ENCODE measurements at regions not wholly inside any gene's neighbourhood (a gene's known extent, or its start where the extent isn't known, plus 50 kb on each side); places are given as distances from the start of the nearest gene placed in this dataset.

- WGBS = 7% methylated on average over 2 of the region's 2 CpGs
- Histone ChIP-seq H3K36me3 (no peaks in the 10 kb centered on the region), H3K27me3 (peaks cover 0 to 6% (median 0%) of the 10 kb centered on the region in 4 donors), H3K4me1 (peaks cover 5 to 14% (median 9%) of the 10 kb centered on the region in 4 donors), H3K4me3 (peak overlapping the region in 2 of 4 donors; percentile 53 to 59), H3K27ac (replicated peaks in 1 of 4) (peak overlapping the region; percentile 83 to 87 (median 84)), H3K9me3 (no peaks in the 10 kb centered on the region)
- intact Hi-C loops (cut with DNase I) = no loop called here
- no peak for DNase-seq (ENCODE audit: extremely low spot score)
- TF ChIP-seq CTCF (IDR thresholded peaks at IDR 0.05) = no peak
- no peak for TF ChIP-seq POLR2AphosphoS5 (IDR thresholded peaks at IDR 0.05)
- no peak for TF ChIP-seq EP300 (IDR thresholded peaks at IDR 0.05)
- TF ChIP-seq POLR2A (IDR thresholded peaks at IDR 0.05; ENCODE audit: low read depth) = no peak
These were observed 76.4 kb downstream of the MAGED4 start for GRCh38 chrX:52261125-52261462.

GRCh38 chrX:52261463-52262194 is 76.9 kb downstream of the MAGED4 start:
- TF ChIP-seq EP300 (IDR thresholded peaks at IDR 0.05) (no peak), CTCF (IDR thresholded peaks at IDR 0.05) (peak; percentile 82 to 99 (median 98)), POLR2A (IDR thresholded peaks at IDR 0.05; ENCODE audit: low read depth) (no peak), POLR2AphosphoS5 (IDR thresholded peaks at IDR 0.05) (peak; percentile 79 to 82)
- H3K4me3 ChIP-seq = peak overlapping the region; percentile 53 to 70 (median 59)
- WGBS = 0% methylated on average over 22 of the region's 41 CpGs
- H3K36me3 ChIP-seq = no peaks in the 10 kb centered on the region
- intact Hi-C loops (cut with DNase I) = no loop called here
- H3K27me3 ChIP-seq = peaks cover 0 to under 1% (median 0%) of the 10 kb centered on the region in 4 donors
- H3K4me1 ChIP-seq = peaks cover 5 to 14% (median 9%) of the 10 kb centered on the region in 4 donors
- peak; percentile 95 for DNase-seq (ENCODE audit: extremely low spot score)
- H3K27ac ChIP-seq (replicated peaks in 1 of 4) = peak overlapping the region; percentile 83 to 87 (median 84)
- no peaks in the 10 kb centered on the region for H3K9me3 ChIP-seq

- intact Hi-C loops (cut with DNase I) = no loop called here
- Histone ChIP-seq H3K36me3 (no peaks in the 10 kb centered on the region), H3K27ac (replicated peaks in 1 of 4) (peak overlapping the region; percentile 83 to 87 (median 84)), H3K4me3 (peak overlapping the region; percentile 53 to 70 (median 59)), H3K4me1 (peaks cover 5 to 14% (median 9%) of the 10 kb centered on the region in 4 donors), H3K9me3 (no peaks in the 10 kb centered on the region), H3K27me3 (no peaks in the 10 kb centered on the region)
- 15% methylated on average over 19 of the region's 19 CpGs for WGBS
- TF ChIP-seq EP300 (IDR thresholded peaks at IDR 0.05) (no peak), POLR2AphosphoS5 (IDR thresholded peaks at IDR 0.05) (no peak), POLR2A (IDR thresholded peaks at IDR 0.05; ENCODE audit: low read depth) (no peak), CTCF (IDR thresholded peaks at IDR 0.05) (no peak)
- no peak for DNase-seq (ENCODE audit: extremely low spot score)
These were observed 77.5 kb downstream of the MAGED4 start for GRCh38 chrX:52262195-52262546.

GRCh38 chrX:52263417-52263816 is 78.7 kb downstream of the MAGED4 start:
- H3K4me3 ChIP-seq = no peak overlapping the region
- 86% methylated on average over 5 of the region's 5 CpGs for WGBS
- peaks cover 5 to 14% (median 9%) of the 10 kb centered on the region in 4 donors for H3K4me1 ChIP-seq
- no peak for DNase-seq (ENCODE audit: extremely low spot score)
- TF ChIP-seq POLR2A (IDR thresholded peaks at IDR 0.05; ENCODE audit: low read depth) = no peak
- TF ChIP-seq CTCF (IDR thresholded peaks at IDR 0.05) = no peak
- no peak for TF ChIP-seq POLR2AphosphoS5 (IDR thresholded peaks at IDR 0.05)
- no peak for TF ChIP-seq EP300 (IDR thresholded peaks at IDR 0.05)
- H3K27me3 ChIP-seq = no peaks in the 10 kb centered on the region
- intact Hi-C loops (cut with DNase I) = no loop called here
- H3K36me3 ChIP-seq = no peaks in the 10 kb centered on the region
- H3K9me3 ChIP-seq = no peaks in the 10 kb centered on the region
- H3K27ac ChIP-seq (replicated peaks in 1 of 4) = no peak overlapping the region
